ENCODE measurements at regions not wholly inside any gene's neighbourhood (a gene's known extent, or its start where the extent isn't known, plus 50 kb on each side); places are given as distances from the start of the nearest gene placed in this dataset.

GRCh38 chr13:30085087-30085486, 222.3 kb downstream of the KATNAL1 start:
- ATAC-seq (no peak), DNase-seq (no peak)
- intact Hi-C loops (cut with DNase I; ENCODE audit: low total_unique reads): no loop called here
- peaks cover 0 to 3% (median 0%) of the 10 kb centered on the region in 3 donors for H3K9me3 ChIP-seq
- H3K4me3 ChIP-seq: no peak overlapping the region
- H3K36me3 ChIP-seq: no peaks in the 10 kb centered on the region
- H3K27ac ChIP-seq: no peak overlapping the region
- no peaks in the 10 kb centered on the region for H3K4me1 ChIP-seq
- no peak for TF ChIP-seq CTCF (IDR thresholded peaks at IDR 0.05 in 4 of 5, conservative IDR thresholded peaks at IDR 0.05 in 1 of 5)
- no peak for TF ChIP-seq POLR2A (IDR thresholded peaks at IDR 0.05)
- in situ Hi-C loops (cut with MboI; ENCODE audit: low sequenced_read_pairs in 4 of 4): no loop called here
- no peaks in the 10 kb centered on the region for H3K27me3 ChIP-seq

DNA sequence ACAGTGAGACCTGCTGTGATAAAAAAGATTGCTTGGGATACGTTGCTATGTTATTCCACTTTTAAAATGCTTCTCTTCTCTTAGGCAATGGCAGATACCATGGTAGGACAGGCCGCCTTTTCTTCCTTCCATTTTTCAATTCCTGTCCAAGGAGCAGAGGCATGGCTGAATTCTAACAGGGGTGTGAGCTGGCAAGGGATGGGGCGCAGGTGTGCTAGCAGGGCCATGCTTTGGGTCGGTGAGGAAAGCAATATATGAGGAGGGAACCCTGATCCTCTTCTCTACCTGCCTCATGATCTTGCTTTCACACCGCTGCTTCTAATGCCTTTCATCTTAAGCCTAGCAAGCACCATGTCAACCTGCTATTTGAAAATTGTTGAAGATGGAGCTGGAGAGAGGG, 225.0 kb downstream of the KATNAL1 start:
- DNase-seq: no peak
- H3K36me3 ChIP-seq: no peaks in the 10 kb centered on the region
- no peaks in the 10 kb centered on the region for H3K4me1 ChIP-seq
- H3K27ac ChIP-seq: no peak overlapping the region
- intact Hi-C loops (cut with DNase I; ENCODE audit: low total_unique reads): no loop called here
- in situ Hi-C loops (cut with MboI; ENCODE audit: low sequenced_read_pairs in 4 of 4): no loop called here
- no peak overlapping the region for H3K4me3 ChIP-seq
- no peaks in the 10 kb centered on the region for H3K27me3 ChIP-seq
- no peak for ATAC-seq
- no peak for TF ChIP-seq CTCF (IDR thresholded peaks at IDR 0.05 in 4 of 5, conservative IDR thresholded peaks at IDR 0.05 in 1 of 5)
- TF ChIP-seq POLR2A (IDR thresholded peaks at IDR 0.05): no peak
- H3K9me3 ChIP-seq: peaks cover 0 to 3% (median 0%) of the 10 kb centered on the region in 3 donors

DNA sequence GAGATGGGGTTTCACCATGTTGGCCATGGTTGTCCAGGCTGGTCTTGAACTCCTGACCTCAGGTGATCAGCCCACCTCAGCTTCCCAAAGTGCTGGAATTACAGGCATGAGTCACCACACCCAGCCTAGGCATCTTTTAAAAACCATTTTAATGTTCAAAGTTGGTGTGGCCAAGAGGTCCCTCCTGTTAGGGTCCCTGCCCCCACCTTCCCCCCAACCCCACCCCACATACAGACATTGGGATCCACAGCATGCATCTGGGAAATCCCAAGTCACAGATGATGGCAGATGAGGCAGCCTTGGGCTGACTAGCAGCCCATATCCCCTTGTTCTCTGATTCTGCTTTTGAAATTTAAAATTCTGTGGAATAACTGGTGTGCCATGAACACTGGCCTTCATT, 226.0 kb downstream of the KATNAL1 start:
- Histone ChIP-seq H3K27ac (no peak overlapping the region), H3K27me3 (no peaks in the 10 kb centered on the region), H3K4me1 (no peaks in the 10 kb centered on the region), H3K36me3 (no peaks in the 10 kb centered on the region), H3K9me3 (peaks cover 0 to 3% (median 0%) of the 10 kb centered on the region in 3 donors), H3K4me3 (no peak overlapping the region)
- ATAC-seq: no peak
- in situ Hi-C loops (cut with MboI; ENCODE audit: low sequenced_read_pairs in 4 of 4) (no loop called here), intact Hi-C loops (cut with DNase I; ENCODE audit: low total_unique reads) (no loop called here)
- TF ChIP-seq CTCF (IDR thresholded peaks at IDR 0.05 in 4 of 5, conservative IDR thresholded peaks at IDR 0.05 in 1 of 5) (no peak), POLR2A (IDR thresholded peaks at IDR 0.05) (no peak)
- DNase-seq: no peak

DNA sequence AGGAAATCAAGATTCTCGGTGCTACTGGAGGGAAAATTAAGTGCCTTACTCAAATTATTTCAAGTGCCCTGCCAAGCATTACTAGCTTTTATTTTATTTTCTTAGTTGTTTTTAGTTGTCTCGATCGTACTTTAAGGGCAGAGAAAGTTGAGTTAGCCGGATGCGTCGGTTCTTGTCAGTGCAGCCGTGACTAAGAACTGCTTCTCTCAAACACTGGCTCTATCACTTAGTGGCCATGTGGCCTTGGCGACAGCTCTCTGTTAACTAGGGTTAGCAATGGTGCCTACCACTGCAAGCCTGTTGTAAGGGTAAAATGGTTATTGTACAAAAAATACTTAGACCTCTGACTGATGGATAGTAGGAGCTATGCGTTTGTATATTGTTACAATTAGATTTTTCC, 227.8 kb downstream of the KATNAL1 start:
- no peak overlapping the region for H3K27ac ChIP-seq
- ATAC-seq (no peak), DNase-seq (no peak)
- no peaks in the 10 kb centered on the region for H3K36me3 ChIP-seq
- no peak overlapping the region for H3K4me3 ChIP-seq
- no peaks in the 10 kb centered on the region for H3K4me1 ChIP-seq
- no peaks in the 10 kb centered on the region for H3K27me3 ChIP-seq
- intact Hi-C loops (cut with DNase I; ENCODE audit: low total_unique reads) (no loop called here), in situ Hi-C loops (cut with MboI; ENCODE audit: low sequenced_read_pairs in 4 of 4) (no loop called here)
- no peak for TF ChIP-seq POLR2A (IDR thresholded peaks at IDR 0.05)
- H3K9me3 ChIP-seq: no peaks in the 10 kb centered on the region

DNA sequence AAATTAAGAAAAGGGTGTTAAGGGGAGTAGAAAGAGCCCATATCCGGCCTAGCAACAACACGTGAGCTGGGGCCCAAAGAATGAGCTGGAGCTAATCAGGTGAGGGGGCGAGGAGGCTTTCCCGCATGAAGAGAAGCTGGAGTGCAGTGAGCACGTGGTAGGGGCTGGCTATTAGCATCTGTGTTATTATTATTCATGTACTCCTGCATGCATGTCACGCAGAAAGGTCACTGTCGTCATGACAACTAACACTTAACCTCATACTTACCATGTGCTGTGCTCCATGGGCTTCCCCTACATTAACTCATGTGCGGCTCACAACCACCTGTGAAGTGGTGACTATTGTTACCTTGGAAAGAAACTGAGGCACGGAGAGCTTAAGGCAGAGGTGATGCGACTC, 227.6 kb upstream of the UBL3 start:
- no peaks in the 10 kb centered on the region for H3K27me3 ChIP-seq
- in situ Hi-C loops (cut with MboI; ENCODE audit: low sequenced_read_pairs in 4 of 4) (no loop called here), intact Hi-C loops (cut with DNase I; ENCODE audit: low total_unique reads) (no loop called here)
- H3K27ac ChIP-seq: no peak overlapping the region
- no peaks in the 10 kb centered on the region for H3K4me1 ChIP-seq
- ATAC-seq: no peak
- no peak for DNase-seq
- H3K4me3 ChIP-seq: no peak overlapping the region
- H3K36me3 ChIP-seq: no peaks in the 10 kb centered on the region
- H3K9me3 ChIP-seq: no peaks in the 10 kb centered on the region
- TF ChIP-seq CTCF (IDR thresholded peaks at IDR 0.05 in 4 of 5, conservative IDR thresholded peaks at IDR 0.05 in 1 of 5): no peak
- no peak for TF ChIP-seq POLR2A (IDR thresholded peaks at IDR 0.05)

All from gastrocnemius medialis (tissue), 4 donors.